ENCODE measurements at regions not wholly inside any gene's neighbourhood (a gene's known extent, or its start where the extent isn't known, plus 50 kb on each side); places are given as distances from the start of the nearest gene placed in this dataset.
"Not testable (repeated sequence)": the region's sequence is repeated elsewhere in the genome, so short reads cannot be mapped to it uniquely, and the experiment has no call there.

- no peak for DNase-seq
Measured at GRCh38 chr6:56904068-56904467, 50.8 kb upstream of the BEND6 start.

GRCh38 chr6:56902641-56903464, 52.1 kb upstream of the BEND6 start:
- peak; percentile 46 for DNase-seq

- DNase-seq, result no peak
Measured at GRCh38 chr6:56900784-56901183, 54.1 kb upstream of the BEND6 start.

DNA sequence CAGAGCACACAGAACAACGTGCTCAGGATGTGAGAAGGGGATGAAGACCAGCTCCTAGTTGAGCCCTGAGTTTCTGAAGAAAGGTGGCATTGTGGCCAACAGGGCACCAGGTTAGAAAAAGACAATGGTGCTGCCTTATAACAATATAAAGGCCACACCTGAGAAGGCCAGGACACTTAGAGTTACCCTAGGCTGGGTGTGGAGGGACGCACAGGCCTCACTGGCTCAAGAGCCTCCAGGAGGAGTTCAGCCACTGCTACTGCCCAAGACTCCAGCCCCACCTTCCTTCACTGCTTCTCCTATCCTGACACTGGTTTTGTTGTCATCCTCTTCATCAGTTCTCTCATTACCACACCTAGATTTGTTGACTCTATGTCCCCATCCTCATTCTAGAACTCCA, 55.2 kb upstream of the BEND6 start:
- no peak for DNase-seq

DNA sequence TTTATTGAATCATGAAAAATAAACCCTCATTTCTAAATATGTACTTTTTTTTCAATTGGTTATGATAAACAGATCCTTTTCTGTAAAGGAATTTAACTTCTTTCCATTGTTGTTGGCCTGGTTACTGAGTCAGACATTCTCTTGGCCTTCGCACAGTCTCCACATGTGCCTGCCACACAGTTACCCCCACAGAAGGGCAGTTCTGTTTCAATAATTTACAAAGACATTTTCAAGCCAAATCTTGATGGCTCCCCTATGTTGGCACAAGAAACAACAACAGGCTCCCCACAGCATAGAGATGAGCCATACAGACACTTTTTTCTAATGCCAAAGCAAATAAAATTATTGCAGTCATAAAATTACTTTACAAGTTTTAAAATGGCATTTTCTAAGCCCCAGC, 55.6 kb upstream of the BEND6 start:
- DNase-seq, result no peak

GRCh38 chr6:56897789-56898529, 56.9 kb upstream of the BEND6 start:
- DNase-seq, result no peak

DNA sequence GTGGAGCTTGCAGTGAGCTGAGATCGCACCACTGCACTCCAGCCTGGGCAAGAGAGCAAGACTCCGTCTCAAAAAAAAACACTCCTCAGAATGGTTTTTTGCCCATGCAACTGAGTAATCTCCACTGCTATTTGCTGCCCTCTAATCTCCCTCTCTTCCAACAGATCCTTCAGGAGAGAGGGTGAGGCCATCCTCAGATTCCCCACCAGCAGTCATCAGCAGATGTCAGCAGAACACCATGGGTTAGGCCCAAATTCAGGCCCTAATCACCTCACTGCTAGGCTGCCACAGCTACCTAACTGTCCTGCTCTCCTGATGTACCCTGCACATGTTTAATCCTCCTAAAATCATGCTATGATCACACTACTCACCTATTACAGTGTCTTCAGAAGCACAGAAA, 63.2 kb upstream of the BEND6 start:
- DNase-seq, result no peak

DNA sequence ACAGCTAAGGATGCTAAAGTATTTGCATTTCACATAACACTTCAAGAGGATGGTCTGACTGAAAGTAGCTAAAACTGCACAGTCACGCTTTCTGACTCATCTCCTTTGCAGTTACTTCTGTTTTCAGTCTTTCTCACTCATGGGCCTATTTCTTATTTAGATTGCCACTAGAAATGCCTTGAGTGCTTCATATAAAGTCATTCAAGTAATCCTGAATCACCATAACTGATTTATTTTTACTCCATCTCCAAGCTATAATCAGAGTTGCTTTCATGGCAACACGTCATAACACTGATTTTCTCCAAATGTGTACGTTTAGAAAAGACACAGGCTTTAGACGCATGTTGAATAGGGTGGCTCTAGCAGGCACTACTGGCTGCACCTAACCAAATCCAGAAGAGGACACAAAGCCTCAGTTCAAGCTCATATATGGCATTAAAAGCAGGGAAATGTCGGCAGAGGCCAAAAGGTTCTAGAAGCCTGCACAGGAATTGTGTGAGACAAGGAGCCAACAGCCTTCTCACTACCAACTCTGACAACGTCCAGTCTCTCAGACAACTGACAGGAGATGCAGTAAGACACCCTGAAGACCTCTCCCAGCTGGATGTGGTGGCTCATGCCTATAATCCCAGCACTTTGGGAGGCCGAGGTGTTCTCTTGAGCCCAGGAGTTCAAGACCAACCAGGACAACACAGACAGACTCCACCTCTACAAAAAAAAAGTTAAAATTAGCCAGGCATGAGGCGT, 64.1 kb upstream of the BEND6 start:
- DNase-seq, result no peak

- no peak for DNase-seq
Measured at GRCh38 chr6:56890066-56890465, 64.8 kb upstream of the BEND6 start.

DNA sequence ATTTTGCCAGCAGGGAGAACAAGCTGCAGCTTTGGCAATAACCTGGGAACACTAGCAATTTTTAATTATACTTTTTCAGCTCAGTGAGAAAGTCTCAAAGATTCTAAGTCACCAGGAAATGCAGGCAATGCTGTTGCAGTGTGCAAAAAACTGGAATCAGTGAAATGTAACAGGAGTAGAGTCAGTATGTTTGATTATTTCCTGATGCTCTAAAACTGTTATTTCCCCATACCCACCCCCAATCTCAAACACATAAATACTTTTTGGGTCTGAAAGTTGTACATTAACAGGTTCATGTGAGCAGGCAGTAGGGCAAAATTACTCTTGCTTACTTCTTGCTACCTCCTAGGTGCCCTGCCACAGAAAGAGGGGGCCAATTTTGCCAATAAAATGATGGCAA, 65.4 kb upstream of the BEND6 start:
- DNase-seq, result no peak

- no peak for DNase-seq
Measured at GRCh38 chr6:56888687-56889086, 66.2 kb upstream of the BEND6 start.

GRCh38 chr6:56887086-56887485, 67.8 kb upstream of the BEND6 start:
- DNase-seq, result no peak

- no peak for DNase-seq
Measured at GRCh38 chr6:56877922-56878321, 77.0 kb upstream of the BEND6 start.

GRCh38 chr6:56875961-56876360, 78.9 kb upstream of the BEND6 start:
- no peak for DNase-seq

DNA sequence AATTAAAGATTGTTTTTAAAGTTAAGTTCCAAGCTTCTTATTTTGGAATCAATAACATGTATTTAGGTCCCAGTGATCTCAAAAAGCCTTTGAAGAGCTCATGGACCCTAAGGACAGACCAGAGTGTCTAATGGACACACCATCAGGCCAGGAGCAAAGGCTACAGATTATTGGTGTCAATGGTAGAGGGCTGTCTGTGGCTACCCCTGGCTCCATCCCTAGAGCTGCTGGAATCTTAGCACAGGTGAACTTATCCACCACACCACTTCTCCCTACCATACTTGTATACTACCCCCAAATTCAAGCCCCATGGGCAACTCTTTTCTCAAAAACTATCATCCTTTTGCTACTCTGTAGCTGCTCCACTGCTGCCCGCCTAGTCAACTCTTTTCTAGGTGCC, 79.4 kb upstream of the BEND6 start:
- DNase-seq, result no peak

GRCh38 chr6:56874328-56874727, 80.6 kb upstream of the BEND6 start:
- no peak for DNase-seq

- not testable (repeated sequence) for DNase-seq
Measured at GRCh38 chr6:56870053-56870452, 84.9 kb upstream of the BEND6 start.

DNA sequence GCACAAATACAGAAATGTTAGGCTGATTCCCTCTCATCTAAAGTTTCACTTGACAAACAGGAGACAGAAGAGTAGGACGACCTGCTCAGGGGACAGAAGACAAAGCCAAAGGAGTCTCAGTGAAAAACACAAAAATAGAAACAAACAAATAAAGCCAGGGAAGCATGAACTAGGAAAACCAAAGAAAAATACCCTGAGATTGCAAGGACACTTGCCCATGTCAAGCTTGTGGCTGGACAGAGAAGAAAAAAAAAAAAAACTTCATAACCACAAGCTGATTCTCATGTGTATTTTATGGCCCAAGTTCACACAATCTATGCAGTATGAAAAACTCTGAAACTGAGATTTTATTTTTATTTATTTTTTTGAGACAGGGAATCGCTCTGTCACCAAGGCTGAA, 85.6 kb upstream of the BEND6 start:
- no peak for DNase-seq

DNA sequence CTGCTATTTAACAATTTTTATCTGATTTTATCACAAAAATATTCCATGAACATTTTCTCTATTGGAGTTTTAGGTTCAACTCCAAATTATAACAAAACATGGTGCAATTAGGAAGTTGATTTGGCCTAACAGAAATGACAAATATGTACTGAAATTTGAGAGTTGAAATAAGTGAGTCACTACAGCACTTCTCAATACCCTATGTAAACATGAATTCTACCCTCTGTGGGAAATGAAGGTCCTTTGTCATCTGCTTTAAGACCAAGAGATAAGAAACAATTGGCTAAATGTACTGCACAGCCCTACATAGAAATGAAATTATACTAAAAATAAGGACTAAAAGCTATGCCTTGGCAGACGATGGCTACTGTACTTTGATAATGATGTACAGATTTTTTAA, 86.2 kb upstream of the BEND6 start:
- DNase-seq, result no peak

GRCh38 chr6:56866917-56867522, 87.9 kb upstream of the BEND6 start:
- DNase-seq, result no peak

- no peak for DNase-seq
Measured at GRCh38 chr6:56865081-56865875, 89.6 kb upstream of the BEND6 start.

DNA sequence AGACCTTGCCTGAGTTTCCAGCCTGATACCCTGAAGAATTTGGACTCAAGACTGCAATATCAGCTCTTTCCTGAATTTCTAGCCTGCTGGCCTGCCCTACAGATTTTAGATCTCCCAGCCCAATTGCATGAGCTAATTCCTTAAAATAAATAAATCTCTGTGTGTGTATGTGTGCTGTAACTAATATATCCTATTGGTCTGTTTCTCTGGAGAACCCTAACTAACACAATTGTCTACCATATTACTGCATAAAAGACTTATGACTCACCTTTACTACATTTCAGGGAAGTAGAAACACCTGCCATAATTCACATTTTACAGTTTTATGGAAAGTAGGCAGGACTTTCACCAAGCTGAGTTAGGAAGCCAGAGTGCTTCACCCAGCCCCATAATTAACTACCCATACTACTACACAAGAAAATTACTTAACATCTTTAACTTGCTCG, 90.7 kb upstream of the BEND6 start:
- DNase-seq, result no peak

Data from NCI-H1105 treated with DMSO at 0.1 percent for 48 hours (cell line).